Neuron (in vitro differentiated cells): ENCODE measurements at regions not wholly inside any gene's neighbourhood (a gene's known extent, or its start where the extent isn't known, plus 50 kb on each side); places are given as distances from the start of the nearest gene placed in this dataset.

Experiments
- H2AFZ ChIP-seq: one replicate; pipeline ENCODE4 v1.6.1; 2013; ENCODE audit warnings: low read depth, mild to moderate bottlenecking, inconsistent platforms, low read length, moderate library complexity
- H3K27me3 ChIP-seq: one replicate; pipeline ENCODE4 v1.6.1; 2013; ENCODE audit warnings: low read length; ENCODE audit not compliant: insufficient read depth
- H3K36me3 ChIP-seq: one replicate; pipeline ENCODE4 v1.6.1; 2013; ENCODE audit warnings: low read length; ENCODE audit not compliant: insufficient read depth
- H3K4me1 ChIP-seq: one replicate; pipeline ENCODE4 v1.6.1; 2013; ENCODE audit warnings: low read length; ENCODE audit not compliant: insufficient read depth
- H3K4me3 ChIP-seq: 2 replicates; pipeline ENCODE4 v1.5.1; 2013; ENCODE audit warnings: mild to moderate bottlenecking, low read length, moderate library complexity
- H3K9me3 ChIP-seq: one replicate; pipeline ENCODE4 v1.6.1; 2013; ENCODE audit warnings: low read length

GRCh38 chr3:1576047-1576446 lies 483.2 kb downstream of the CNTN6 start:
- Histone ChIP-seq H2AFZ (no peak overlapping the region), H3K36me3 (no peaks in the 10 kb centered on the region), H3K27me3 (no peaks in the 10 kb centered on the region), H3K4me1 (no peaks in the 10 kb centered on the region), H3K4me3 (no peak overlapping the region), H3K9me3 (no peaks in the 10 kb centered on the region)

GRCh38 chr3:1578124-1578806 lies 485.4 kb downstream of the CNTN6 start:
- Histone ChIP-seq H3K4me1 (no peaks in the 10 kb centered on the region), H3K9me3 (no peaks in the 10 kb centered on the region), H3K27me3 (no peaks in the 10 kb centered on the region), H2AFZ (no peak overlapping the region), H3K36me3 (no peaks in the 10 kb centered on the region), H3K4me3 (no peak overlapping the region)

- no peak overlapping the region for H3K4me3 ChIP-seq
- H3K36me3 ChIP-seq: no peaks in the 10 kb centered on the region
- no peak overlapping the region for H2AFZ ChIP-seq
- no peaks in the 10 kb centered on the region for H3K27me3 ChIP-seq
- H3K4me1 ChIP-seq: no peaks in the 10 kb centered on the region
- H3K9me3 ChIP-seq: no peaks in the 10 kb centered on the region
These were observed 490.2 kb downstream of the CNTN6 start for GRCh38 chr3:1583044-1583443.

GRCh38 chr3:1587426-1587825 lies 494.6 kb downstream of the CNTN6 start:
- Histone ChIP-seq H3K27me3 (no peaks in the 10 kb centered on the region), H2AFZ (no peak overlapping the region), H3K36me3 (no peaks in the 10 kb centered on the region), H3K9me3 (no peaks in the 10 kb centered on the region), H3K4me1 (no peaks in the 10 kb centered on the region), H3K4me3 (no peak overlapping the region)

- no peaks in the 10 kb centered on the region for H3K9me3 ChIP-seq
- no peaks in the 10 kb centered on the region for H3K27me3 ChIP-seq
- no peaks in the 10 kb centered on the region for H3K4me1 ChIP-seq
- no peaks in the 10 kb centered on the region for H3K36me3 ChIP-seq
- no peak overlapping the region for H2AFZ ChIP-seq
- no peak overlapping the region for H3K4me3 ChIP-seq
These were observed 498.7 kb downstream of the CNTN6 start for GRCh38 chr3:1591327-1592028.

GRCh38 chr3:1594940-1595339 lies 502.1 kb downstream of the CNTN6 start:
- no peak overlapping the region for H2AFZ ChIP-seq
- H3K4me1 ChIP-seq: no peaks in the 10 kb centered on the region
- no peaks in the 10 kb centered on the region for H3K27me3 ChIP-seq
- no peak overlapping the region for H3K4me3 ChIP-seq
- no peaks in the 10 kb centered on the region for H3K9me3 ChIP-seq
- no peaks in the 10 kb centered on the region for H3K36me3 ChIP-seq

GRCh38 chr3:1600206-1600605 lies 498.5 kb upstream of the CNTN4 start:
- H3K36me3 ChIP-seq: no peaks in the 10 kb centered on the region
- H3K4me3 ChIP-seq: no peak overlapping the region
- no peaks in the 10 kb centered on the region for H3K9me3 ChIP-seq
- H3K4me1 ChIP-seq: no peaks in the 10 kb centered on the region
- H3K27me3 ChIP-seq: no peaks in the 10 kb centered on the region
- no peak overlapping the region for H2AFZ ChIP-seq

- Histone ChIP-seq H3K4me3 (no peak overlapping the region), H3K36me3 (no peaks in the 10 kb centered on the region), H3K27me3 (no peaks in the 10 kb centered on the region), H2AFZ (no peak overlapping the region), H3K9me3 (no peaks in the 10 kb centered on the region), H3K4me1 (no peaks in the 10 kb centered on the region)
These were observed 497.8 kb upstream of the CNTN4 start for GRCh38 chr3:1600700-1601418.

GRCh38 chr3:1609416-1609815 lies 489.2 kb upstream of the CNTN4 start:
- H3K9me3 ChIP-seq: no peaks in the 10 kb centered on the region
- no peaks in the 10 kb centered on the region for H3K27me3 ChIP-seq

GRCh38 chr3:1611824-1612223 lies 486.8 kb upstream of the CNTN4 start:
- H2AFZ ChIP-seq: no peak overlapping the region
- no peaks in the 10 kb centered on the region for H3K36me3 ChIP-seq
- no peak overlapping the region for H3K4me3 ChIP-seq
- no peaks in the 10 kb centered on the region for H3K27me3 ChIP-seq
- no peaks in the 10 kb centered on the region for H3K4me1 ChIP-seq
- no peaks in the 10 kb centered on the region for H3K9me3 ChIP-seq

More at GRCh38 chr3:1609416-1609815, 489.2 kb upstream of the CNTN4 start:
- Histone ChIP-seq H2AFZ (no peak overlapping the region), H3K4me3 (no peak overlapping the region), H3K4me1 (no peaks in the 10 kb centered on the region), H3K36me3 (no peaks in the 10 kb centered on the region)

- Histone ChIP-seq H3K27me3 (no peaks in the 10 kb centered on the region), H2AFZ (no peak overlapping the region), H3K36me3 (no peaks in the 10 kb centered on the region), H3K9me3 (no peaks in the 10 kb centered on the region), H3K4me1 (no peaks in the 10 kb centered on the region), H3K4me3 (no peak overlapping the region)
These were observed 484.7 kb upstream of the CNTN4 start for GRCh38 chr3:1613962-1614361.

GRCh38 chr3:1616744-1617143 lies 481.9 kb upstream of the CNTN4 start:
- no peak overlapping the region for H2AFZ ChIP-seq
- no peaks in the 10 kb centered on the region for H3K27me3 ChIP-seq
- no peak overlapping the region for H3K4me3 ChIP-seq
- H3K36me3 ChIP-seq: no peaks in the 10 kb centered on the region
- H3K4me1 ChIP-seq: no peaks in the 10 kb centered on the region
- H3K9me3 ChIP-seq: no peaks in the 10 kb centered on the region

GRCh38 chr3:1623896-1624295 lies 474.8 kb upstream of the CNTN4 start:
- no peak overlapping the region for H2AFZ ChIP-seq
- H3K27me3 ChIP-seq: no peaks in the 10 kb centered on the region
- no peaks in the 10 kb centered on the region for H3K36me3 ChIP-seq
- no peaks in the 10 kb centered on the region for H3K9me3 ChIP-seq
- H3K4me1 ChIP-seq: no peaks in the 10 kb centered on the region
- H3K4me3 ChIP-seq: no peak overlapping the region
